Memory B cell (primary cell): ENCODE measurements at regions not wholly inside any gene's neighbourhood (a gene's known extent, or its start where the extent isn't known, plus 50 kb on each side); places are given as distances from the start of the nearest gene placed in this dataset.

Source experiments
- ATAC-seq: fragments of 150-1000 bp; cut with Tn5 transposase; 2 replicates; pipeline ENCODE4 v1.10.0; 2021; ENCODE audit warnings: low read depth, mild to moderate bottlenecking, moderate library complexity
- DNase-seq, 2 donors: peaks; one replicate each; pipeline ENCODE4 v3.0.0; 2022; ENCODE audit warnings: low spot score in 2 of 2
- H3K27ac Mint-ChIP-seq: one replicate; pipeline ENCODE4 v1.8.0; 2022; ENCODE audit warnings: mild to moderate bottlenecking, moderate library complexity, mixed read lengths
- H3K27me3 Mint-ChIP-seq: one replicate; pipeline ENCODE4 v1.8.0; 2022; ENCODE audit warnings: mixed read lengths
- H3K36me3 Mint-ChIP-seq: one replicate; pipeline ENCODE4 v1.8.0; 2022; ENCODE audit warnings: mild to moderate bottlenecking, mixed read lengths
- H3K4me1 Mint-ChIP-seq: one replicate; pipeline ENCODE4 v1.8.0; 2022; ENCODE audit warnings: mixed read lengths
- H3K4me3 Mint-ChIP-seq: one replicate; pipeline ENCODE4 v1.8.0; 2022; ENCODE audit warnings: mild to moderate bottlenecking, moderate library complexity, mixed read lengths
- H3K9me3 Mint-ChIP-seq: one replicate; pipeline ENCODE4 v1.8.0; 2022; ENCODE audit warnings: mixed read lengths

- Mint-ChIP-seq H3K4me1 (no peaks in the 10 kb centered on the region), H3K27ac (no peak overlapping the region), H3K4me3 (no peak overlapping the region), H3K27me3 (peaks cover 12% of the 10 kb centered on the region), H3K36me3 (peaks cover 3% of the 10 kb centered on the region), H3K9me3 (peaks cover 4% of the 10 kb centered on the region)
- DNase-seq (no peak), ATAC-seq (no peak)
These were observed 64.8 kb downstream of the PTHLH start for GRCh38 chr12:27907766-27908165.

- Mint-ChIP-seq H3K4me3 (no peak overlapping the region), H3K4me1 (no peaks in the 10 kb centered on the region), H3K36me3 (peaks cover 3% of the 10 kb centered on the region), H3K9me3 (peaks cover 4% of the 10 kb centered on the region), H3K27me3 (peaks cover 12% of the 10 kb centered on the region), H3K27ac (no peak overlapping the region)
- ATAC-seq (no peak), DNase-seq (no peak)
These were observed 65.7 kb downstream of the PTHLH start for GRCh38 chr12:27906658-27907473.

- H3K4me3 Mint-ChIP-seq, result no peak overlapping the region
- ATAC-seq (no peak), DNase-seq (no peak)
- no peaks in the 10 kb centered on the region for H3K36me3 Mint-ChIP-seq
- H3K27ac Mint-ChIP-seq, result no peak overlapping the region
- H3K4me1 Mint-ChIP-seq, result peaks cover 5% of the 10 kb centered on the region
- H3K27me3 Mint-ChIP-seq, result peaks cover 9% of the 10 kb centered on the region
- H3K9me3 Mint-ChIP-seq, result peaks cover under 1% of the 10 kb centered on the region
These were observed 66.4 kb downstream of the PTHLH start for GRCh38 chr12:27906127-27906500.

GRCh38 chr12:27905285-27906126, 67.0 kb downstream of the PTHLH start:
- no peak overlapping the region for H3K4me3 Mint-ChIP-seq
- peaks cover 9% of the 10 kb centered on the region for H3K4me1 Mint-ChIP-seq
- no peaks in the 10 kb centered on the region for H3K9me3 Mint-ChIP-seq
- H3K27ac Mint-ChIP-seq, result no peak overlapping the region
- DNase-seq, result no peak
- ATAC-seq, result no peak
- no peaks in the 10 kb centered on the region for H3K36me3 Mint-ChIP-seq
- H3K27me3 Mint-ChIP-seq, result peaks cover 9% of the 10 kb centered on the region

- H3K27ac Mint-ChIP-seq, result no peak overlapping the region
- no peaks in the 10 kb centered on the region for H3K9me3 Mint-ChIP-seq
- peaks cover 3% of the 10 kb centered on the region for H3K27me3 Mint-ChIP-seq
- ATAC-seq (no peak), DNase-seq (no peak)
- H3K36me3 Mint-ChIP-seq, result no peaks in the 10 kb centered on the region
- H3K4me1 Mint-ChIP-seq, result peaks cover 12% of the 10 kb centered on the region
- no peak overlapping the region for H3K4me3 Mint-ChIP-seq
These were observed 69.9 kb downstream of the PTHLH start for GRCh38 chr12:27902651-27903050.

- Mint-ChIP-seq H3K27me3 (peaks cover 3% of the 10 kb centered on the region), H3K36me3 (no peaks in the 10 kb centered on the region), H3K27ac (no peak overlapping the region), H3K9me3 (no peaks in the 10 kb centered on the region), H3K4me3 (no peak overlapping the region), H3K4me1 (peaks cover 12% of the 10 kb centered on the region)
- DNase-seq (no peak), ATAC-seq (no peak)
These were observed 70.6 kb downstream of the PTHLH start for GRCh38 chr12:27901959-27902358.

GRCh38 chr12:27900920-27901879, 71.3 kb downstream of the PTHLH start:
- H3K27ac Mint-ChIP-seq, result no peak overlapping the region
- H3K9me3 Mint-ChIP-seq, result no peaks in the 10 kb centered on the region
- no peak overlapping the region for H3K4me3 Mint-ChIP-seq
- DNase-seq, result peak in 1 of 2 donors; percentile 11
- peaks cover 3% of the 10 kb centered on the region for H3K27me3 Mint-ChIP-seq
- peak; percentile 95 for ATAC-seq
- peaks cover 12% of the 10 kb centered on the region for H3K4me1 Mint-ChIP-seq
- no peaks in the 10 kb centered on the region for H3K36me3 Mint-ChIP-seq

- Mint-ChIP-seq H3K9me3 (no peaks in the 10 kb centered on the region), H3K36me3 (no peaks in the 10 kb centered on the region), H3K27ac (no peak overlapping the region), H3K4me3 (no peak overlapping the region), H3K4me1 (peaks cover 12% of the 10 kb centered on the region), H3K27me3 (peaks cover 7% of the 10 kb centered on the region)
- no peak for DNase-seq
- no peak for ATAC-seq
These were observed 73.3 kb downstream of the PTHLH start for GRCh38 chr12:27899151-27899661.

GRCh38 chr12:27898022-27898421, 74.5 kb downstream of the PTHLH start:
- Mint-ChIP-seq H3K9me3 (no peaks in the 10 kb centered on the region), H3K4me1 (peaks cover 12% of the 10 kb centered on the region), H3K27ac (no peak overlapping the region), H3K4me3 (no peak overlapping the region), H3K27me3 (peaks cover 7% of the 10 kb centered on the region), H3K36me3 (no peaks in the 10 kb centered on the region)
- DNase-seq (no peak), ATAC-seq (no peak)

- H3K36me3 Mint-ChIP-seq, result no peaks in the 10 kb centered on the region
- H3K4me3 Mint-ChIP-seq, result no peak overlapping the region
- H3K4me1 Mint-ChIP-seq, result peaks cover 10% of the 10 kb centered on the region
- H3K27me3 Mint-ChIP-seq, result peaks cover 7% of the 10 kb centered on the region
- no peaks in the 10 kb centered on the region for H3K9me3 Mint-ChIP-seq
- no peak for DNase-seq
- no peak for ATAC-seq
- H3K27ac Mint-ChIP-seq, result no peak overlapping the region
These were observed 76.0 kb downstream of the PTHLH start for GRCh38 chr12:27896419-27896990.

GRCh38 chr12:27894309-27894708, 78.2 kb downstream of the PTHLH start:
- DNase-seq (no peak), ATAC-seq (no peak)
- H3K36me3 Mint-ChIP-seq, result no peaks in the 10 kb centered on the region
- peaks cover 7% of the 10 kb centered on the region for H3K27me3 Mint-ChIP-seq
- no peak overlapping the region for H3K4me3 Mint-ChIP-seq
- H3K9me3 Mint-ChIP-seq, result no peaks in the 10 kb centered on the region
- H3K4me1 Mint-ChIP-seq, result no peaks in the 10 kb centered on the region
- H3K27ac Mint-ChIP-seq, result no peak overlapping the region

- H3K4me3 Mint-ChIP-seq, result no peak overlapping the region
- ATAC-seq, result no peak
- H3K4me1 Mint-ChIP-seq, result no peaks in the 10 kb centered on the region
- H3K9me3 Mint-ChIP-seq, result peaks cover 2% of the 10 kb centered on the region
- no peak for DNase-seq
- H3K36me3 Mint-ChIP-seq, result no peaks in the 10 kb centered on the region
- no peak overlapping the region for H3K27ac Mint-ChIP-seq
- H3K27me3 Mint-ChIP-seq, result no peaks in the 10 kb centered on the region
These were observed 92.8 kb downstream of the PTHLH start for GRCh38 chr12:27879708-27880107.

- ATAC-seq, result no peak
- H3K36me3 Mint-ChIP-seq, result no peaks in the 10 kb centered on the region
- H3K4me1 Mint-ChIP-seq, result no peaks in the 10 kb centered on the region
- no peak overlapping the region for H3K4me3 Mint-ChIP-seq
- no peak overlapping the region for H3K27ac Mint-ChIP-seq
- H3K9me3 Mint-ChIP-seq, result no peaks in the 10 kb centered on the region
- no peaks in the 10 kb centered on the region for H3K27me3 Mint-ChIP-seq
- DNase-seq, result no peak
These were observed 95.6 kb upstream of the MANSC4 start for GRCh38 chr12:27875677-27876076.
